Ishikawa (cell line): ENCODE measurements at regions not wholly inside any gene's neighbourhood (a gene's known extent, or its start where the extent isn't known, plus 50 kb on each side); places are given as distances from the start of the nearest gene placed in this dataset.

Experiments used
- CEBPB ChIP-seq: IDR thresholded peaks from 2 replicates; pipeline ENCODE4 v1.6.1; 2012
- CREB1 ChIP-seq: IDR thresholded peaks from 2 replicates; pipeline ENCODE4 v1.6.1; 2012; ENCODE audit warnings: low read depth
- EGR1 ChIP-seq: IDR thresholded peaks from 2 replicates; pipeline ENCODE4 v1.6.1; 2012
- EP300 ChIP-seq: IDR thresholded peaks from 2 replicates; pipeline ENCODE4 v1.6.1; 2012; ENCODE audit warnings: borderline replicate concordance
- FOXM1 ChIP-seq: IDR thresholded peaks from 2 replicates; pipeline ENCODE4 v1.6.1; 2012; ENCODE audit warnings: low read depth, borderline replicate concordance
- NFIC ChIP-seq: IDR thresholded peaks from 2 replicates; pipeline ENCODE4 v1.6.1; 2012
- RAD21 ChIP-seq: IDR thresholded peaks from 2 replicates; pipeline ENCODE4 v1.6.1; 2012; ENCODE audit warnings: low read depth
- TAF1 ChIP-seq: IDR thresholded peaks from 2 replicates; pipeline ENCODE4 v1.6.1; 2012; ENCODE audit warnings: low read depth, mild to moderate bottlenecking
- TCF12 ChIP-seq: IDR thresholded peaks from 2 replicates; pipeline ENCODE4 v1.6.1; 2012; ENCODE audit warnings: low read depth
- TEAD4 ChIP-seq: IDR thresholded peaks from 2 replicates; pipeline ENCODE4 v1.6.1; 2012
- YY1 ChIP-seq: IDR thresholded peaks from 2 replicates; pipeline ENCODE4 v1.6.1; 2012; ENCODE audit warnings: low read depth
- ZBTB7A ChIP-seq: IDR thresholded peaks from 2 replicates; pipeline ENCODE4 v1.6.1; 2012; ENCODE audit warnings: low read depth
- TF ChIP-seq, protein P1 (sequence below): IDR thresholded peaks from 2 replicates; pipeline ENCODE4 v1.6.1; 2012
- TF ChIP-seq, protein P2 (sequence below): IDR thresholded peaks from 2 replicates; pipeline ENCODE4 v1.6.1; 2012; ENCODE audit warnings: low read depth, mild to moderate bottlenecking
- TF ChIP-seq, protein P3 (sequence below): IDR thresholded peaks from 2 replicates; pipeline ENCODE4 v1.6.1; 2012

DNA sequence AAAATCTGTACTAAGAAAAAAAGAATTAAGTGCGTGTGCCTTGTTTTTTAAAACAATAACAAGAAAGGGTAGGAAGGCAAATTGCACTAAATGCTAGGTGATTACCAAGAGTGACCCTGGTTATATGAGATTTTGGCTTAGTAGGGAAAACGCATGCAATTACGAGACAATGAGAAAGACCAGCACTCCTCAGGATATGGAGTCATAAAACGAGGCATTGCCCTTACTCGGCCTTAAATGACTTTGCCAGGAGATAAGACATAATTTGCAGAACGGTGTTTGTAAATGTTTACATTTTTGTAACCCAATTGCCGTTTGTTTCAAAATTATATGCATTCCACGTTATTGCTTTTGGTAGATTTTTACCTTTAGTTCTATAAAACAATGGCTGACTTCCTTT, 179.8 kb downstream of the RBM26 start:
- TF ChIP-seq TAF1 (no peak), CEBPB (no peak), NFIC (no peak), YY1 (no peak), ZBTB7A (no peak), CREB1 (no peak), EP300 (no peak), EGR1 (no peak), RAD21 (no peak), FOXM1 (no peak), TEAD4 (no peak)
- TF ChIP-seq, protein P1, sequence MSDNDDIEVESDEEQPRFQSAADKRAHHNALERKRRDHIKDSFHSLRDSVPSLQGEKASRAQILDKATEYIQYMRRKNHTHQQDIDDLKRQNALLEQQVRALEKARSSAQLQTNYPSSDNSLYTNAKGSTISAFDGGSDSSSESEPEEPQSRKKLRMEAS = no peak
- TF ChIP-seq, protein P2, sequence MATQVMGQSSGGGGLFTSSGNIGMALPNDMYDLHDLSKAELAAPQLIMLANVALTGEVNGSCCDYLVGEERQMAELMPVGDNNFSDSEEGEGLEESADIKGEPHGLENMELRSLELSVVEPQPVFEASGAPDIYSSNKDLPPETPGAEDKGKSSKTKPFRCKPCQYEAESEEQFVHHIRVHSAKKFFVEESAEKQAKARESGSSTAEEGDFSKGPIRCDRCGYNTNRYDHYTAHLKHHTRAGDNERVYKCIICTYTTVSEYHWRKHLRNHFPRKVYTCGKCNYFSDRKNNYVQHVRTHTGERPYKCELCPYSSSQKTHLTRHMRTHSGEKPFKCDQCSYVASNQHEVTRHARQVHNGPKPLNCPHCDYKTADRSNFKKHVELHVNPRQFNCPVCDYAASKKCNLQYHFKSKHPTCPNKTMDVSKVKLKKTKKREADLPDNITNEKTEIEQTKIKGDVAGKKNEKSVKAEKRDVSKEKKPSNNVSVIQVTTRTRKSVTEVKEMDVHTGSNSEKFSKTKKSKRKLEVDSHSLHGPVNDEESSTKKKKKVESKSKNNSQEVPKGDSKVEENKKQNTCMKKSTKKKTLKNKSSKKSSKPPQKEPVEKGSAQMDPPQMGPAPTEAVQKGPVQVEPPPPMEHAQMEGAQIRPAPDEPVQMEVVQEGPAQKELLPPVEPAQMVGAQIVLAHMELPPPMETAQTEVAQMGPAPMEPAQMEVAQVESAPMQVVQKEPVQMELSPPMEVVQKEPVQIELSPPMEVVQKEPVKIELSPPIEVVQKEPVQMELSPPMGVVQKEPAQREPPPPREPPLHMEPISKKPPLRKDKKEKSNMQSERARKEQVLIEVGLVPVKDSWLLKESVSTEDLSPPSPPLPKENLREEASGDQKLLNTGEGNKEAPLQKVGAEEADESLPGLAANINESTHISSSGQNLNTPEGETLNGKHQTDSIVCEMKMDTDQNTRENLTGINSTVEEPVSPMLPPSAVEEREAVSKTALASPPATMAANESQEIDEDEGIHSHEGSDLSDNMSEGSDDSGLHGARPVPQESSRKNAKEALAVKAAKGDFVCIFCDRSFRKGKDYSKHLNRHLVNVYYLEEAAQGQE = no peak

DNA sequence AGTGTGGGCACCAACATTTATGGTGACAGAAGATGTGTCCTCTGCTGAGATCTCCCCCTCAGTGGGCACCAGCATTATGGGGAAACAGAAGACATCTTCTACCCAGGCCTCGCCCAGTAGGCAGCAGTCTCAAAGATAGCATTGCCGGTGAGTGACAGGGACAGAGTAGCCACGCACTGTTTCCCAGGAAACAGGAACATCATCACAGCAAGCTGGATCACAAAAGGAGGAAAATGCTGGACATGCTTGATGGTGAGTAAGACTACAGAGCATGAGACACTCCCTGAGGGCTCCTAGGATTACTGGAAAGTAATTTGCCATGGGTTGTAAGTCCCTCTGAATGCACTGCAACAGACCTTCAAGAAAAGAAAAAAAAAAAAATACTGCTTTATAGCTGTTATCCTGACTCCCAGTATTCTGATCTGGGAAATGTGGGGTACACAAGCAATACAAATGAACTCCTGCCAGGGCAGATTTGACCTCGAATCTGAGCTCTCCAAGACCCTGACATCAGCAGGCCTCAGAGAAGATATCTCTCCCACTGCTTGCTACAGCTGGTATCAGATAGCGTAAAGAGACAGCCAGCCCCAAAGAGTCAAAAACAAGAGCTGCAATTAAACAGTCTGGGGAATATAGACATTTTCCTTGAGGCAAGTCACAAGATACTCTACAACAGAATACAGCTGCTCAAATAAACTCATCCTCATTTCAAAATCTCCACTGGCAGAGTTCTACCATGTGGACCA, 180.4 kb downstream of the RBM26 start:
- TF ChIP-seq CEBPB (no peak), RAD21 (no peak), EP300 (no peak), TEAD4 (no peak), TCF12 (no peak), CREB1 (no peak), FOXM1 (no peak), YY1 (no peak), NFIC (no peak), TAF1 (no peak), ZBTB7A (no peak)
- TF ChIP-seq, protein P2 = no peak
- TF ChIP-seq, protein P3, sequence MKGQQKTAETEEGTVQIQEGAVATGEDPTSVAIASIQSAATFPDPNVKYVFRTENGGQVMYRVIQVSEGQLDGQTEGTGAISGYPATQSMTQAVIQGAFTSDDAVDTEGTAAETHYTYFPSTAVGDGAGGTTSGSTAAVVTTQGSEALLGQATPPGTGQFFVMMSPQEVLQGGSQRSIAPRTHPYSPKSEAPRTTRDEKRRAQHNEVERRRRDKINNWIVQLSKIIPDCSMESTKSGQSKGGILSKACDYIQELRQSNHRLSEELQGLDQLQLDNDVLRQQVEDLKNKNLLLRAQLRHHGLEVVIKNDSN = no peak
- TF ChIP-seq, protein P1 = no peak

DNA sequence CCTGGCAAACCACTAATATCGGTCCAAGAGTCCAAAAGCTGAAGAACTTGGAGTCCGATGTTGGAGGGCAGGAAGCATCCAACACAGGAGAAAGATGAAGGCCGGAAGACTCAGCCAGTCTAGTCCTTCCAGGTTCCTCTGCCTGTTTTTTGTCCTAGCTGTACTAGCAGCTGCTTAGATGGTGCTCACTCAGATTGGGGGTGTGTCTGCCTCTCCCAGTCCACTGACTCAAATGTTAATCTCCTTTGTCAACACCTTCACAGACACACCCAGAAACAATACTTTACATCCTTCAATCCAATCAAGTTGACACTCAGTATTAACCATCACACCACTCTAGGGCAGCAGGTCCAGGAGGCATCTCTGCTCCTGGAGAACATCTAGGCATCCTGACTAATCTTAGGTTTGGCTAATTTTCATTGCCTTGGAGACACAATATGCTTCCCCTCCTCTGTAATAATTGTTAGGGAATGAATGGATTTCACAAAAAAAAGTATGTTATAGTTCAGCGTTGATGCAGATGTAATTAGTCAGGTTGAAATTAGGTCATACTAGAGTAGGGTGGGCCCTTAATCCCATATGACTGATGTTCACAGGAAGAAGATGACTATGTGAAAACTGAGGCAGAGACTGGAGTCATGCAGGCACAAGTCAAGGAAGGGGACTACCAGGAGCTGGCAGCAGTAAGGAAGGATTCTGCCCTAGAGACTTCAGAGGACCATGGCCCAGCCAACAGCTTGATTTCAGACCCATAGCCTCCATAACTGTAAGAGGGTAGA, 183.4 kb downstream of the RBM26 start:
- no peak for TF ChIP-seq TAF1
- no peak for TF ChIP-seq CEBPB
- no peak for TF ChIP-seq NFIC
- TF ChIP-seq ZBTB7A = no peak
- TF ChIP-seq EGR1 = no peak
- no peak for TF ChIP-seq EP300
- TF ChIP-seq, protein P2 = no peak
- no peak for TF ChIP-seq FOXM1
- no peak for TF ChIP-seq TCF12
- TF ChIP-seq, protein P1 = no peak
